ENCODE measurements at regions not wholly inside any gene's neighbourhood (a gene's known extent, or its start where the extent isn't known, plus 50 kb on each side); places are given as distances from the start of the nearest gene placed in this dataset.
"Not testable (repeated sequence)": the region's sequence is repeated elsewhere in the genome, so short reads cannot be mapped to it uniquely, and the experiment has no call there.

DNA sequence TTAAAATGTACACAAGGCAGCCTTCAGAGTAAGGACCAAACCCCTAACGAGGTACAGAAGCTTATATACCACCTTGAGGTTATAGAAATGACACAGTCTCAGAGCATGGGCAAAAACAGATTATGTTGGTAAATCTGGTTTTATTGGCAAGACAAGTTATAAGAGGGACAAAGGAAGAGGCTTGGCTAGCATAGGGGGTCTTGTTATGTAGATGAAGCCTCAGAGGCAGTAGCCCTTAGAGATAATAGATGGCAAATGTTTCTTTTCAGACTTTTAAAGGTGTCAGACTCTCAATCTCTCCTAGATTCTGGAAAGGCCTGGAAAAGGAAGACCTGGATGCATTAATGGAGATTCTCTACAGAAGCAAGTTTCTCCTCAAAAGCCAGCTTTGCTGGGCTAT lies 123.3 kb upstream of the ATXN1 start:
- DNase-seq (ENCODE audit: low spot score), result no peak
- intact Hi-C loops (cut with DNase I), result no loop called here

DNA sequence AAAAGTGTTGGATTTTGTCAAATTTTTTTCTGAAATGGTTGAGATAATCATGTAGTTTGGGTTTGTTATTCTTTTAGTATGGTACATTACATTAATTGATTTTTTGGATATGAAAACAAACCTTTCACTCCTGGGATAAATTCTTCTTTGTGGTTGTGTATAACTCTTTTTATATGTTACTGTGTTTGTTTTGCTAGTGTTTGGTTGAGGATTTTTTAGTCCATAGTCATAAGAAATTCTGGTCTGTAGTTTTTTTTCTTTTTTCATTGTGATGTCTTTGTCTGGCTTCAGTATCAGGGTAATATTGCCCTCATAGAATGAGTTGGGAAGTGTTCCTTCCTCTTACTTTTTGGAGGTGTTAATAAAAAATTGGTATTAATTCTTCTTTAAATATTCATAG lies 122.2 kb upstream of the ATXN1 start:
- intact Hi-C loops (cut with DNase I), result no loop called here
- no peak for DNase-seq (ENCODE audit: low spot score)

DNA sequence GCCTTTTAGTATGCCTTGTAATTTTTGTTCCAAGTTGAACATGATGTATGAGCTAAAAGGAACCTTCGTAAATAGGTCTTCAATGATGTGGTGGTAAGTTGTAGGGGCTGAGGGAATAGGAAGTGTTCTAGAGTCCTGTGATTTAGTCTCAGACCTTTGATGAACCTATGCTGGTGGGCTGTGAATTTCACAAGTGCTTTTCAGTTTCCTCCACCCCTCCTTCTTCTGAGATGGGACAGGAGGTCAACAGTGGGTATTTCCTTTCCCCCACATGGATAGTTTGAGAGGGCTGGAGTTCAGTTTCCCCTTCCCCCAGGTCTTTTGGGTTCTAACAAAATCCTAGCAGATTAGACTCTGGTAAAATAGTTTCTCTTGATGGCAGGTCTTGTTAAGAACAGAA lies 121.0 kb upstream of the ATXN1 start:
- DNase-seq (ENCODE audit: low spot score), result no peak
- intact Hi-C loops (cut with DNase I), result no loop called here

DNA sequence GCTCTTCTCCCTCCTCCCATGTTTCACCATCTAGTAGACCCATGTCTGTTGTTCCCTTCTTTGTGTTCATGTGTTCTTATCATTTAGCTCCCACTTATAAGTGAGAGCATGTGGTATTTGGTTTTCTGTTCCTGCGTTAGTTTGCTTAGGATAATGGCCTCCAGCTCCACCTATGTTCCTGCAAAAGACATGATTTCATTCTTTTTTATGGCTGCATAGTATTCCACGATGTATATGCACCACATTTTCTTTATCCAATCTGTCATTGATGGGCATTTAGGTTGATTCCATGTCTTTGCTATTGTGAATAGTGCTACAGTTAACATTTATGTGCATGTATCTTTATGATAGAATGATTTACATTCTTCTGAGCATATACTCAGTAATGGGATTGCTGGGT lies 115.6 kb upstream of the ATXN1 start:
- DNase-seq (ENCODE audit: low spot score); intact Hi-C loops (cut with DNase I): not testable (repeated sequence)

DNA sequence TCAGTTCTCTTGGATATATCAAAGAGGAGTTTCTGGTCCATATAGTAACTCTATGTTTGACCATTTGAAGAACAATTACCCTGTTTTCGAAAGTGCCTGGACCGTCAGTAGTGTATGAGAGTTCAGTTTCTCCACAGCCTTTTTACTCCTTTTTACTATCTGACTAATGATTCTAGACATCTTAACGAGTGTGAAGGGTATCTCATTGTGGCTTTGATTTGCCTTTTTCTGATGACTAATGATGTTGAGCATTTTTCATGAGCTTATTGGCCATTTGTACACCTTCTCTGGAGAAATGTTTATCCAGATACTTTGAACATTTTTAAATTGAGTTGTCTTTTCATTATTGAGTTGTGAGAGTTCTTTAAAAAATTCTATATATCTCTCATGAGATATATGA lies 114.9 kb upstream of the ATXN1 start:
- DNase-seq (ENCODE audit: low spot score), result no peak
- intact Hi-C loops (cut with DNase I), result no loop called here

DNA sequence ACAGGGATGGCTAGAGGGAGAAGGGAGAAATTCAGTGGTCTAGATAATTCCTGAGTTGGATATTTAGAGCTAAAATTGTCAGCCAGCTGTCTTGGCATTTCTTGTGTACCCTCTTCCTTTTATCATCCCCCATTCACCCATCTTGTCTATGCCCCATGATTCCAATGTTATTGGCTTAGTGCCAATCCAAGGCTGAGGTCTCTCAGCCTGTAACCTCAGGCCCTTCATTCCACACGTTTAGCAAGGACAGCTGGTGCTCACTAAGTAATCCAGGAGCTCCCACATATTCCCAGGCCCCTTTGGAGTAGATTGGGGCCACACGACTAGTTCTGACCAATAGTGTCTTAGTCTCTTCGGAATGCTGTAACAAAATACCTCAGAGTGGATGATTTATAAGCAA lies 112.4 kb upstream of the ATXN1 start:
- no peak for DNase-seq (ENCODE audit: low spot score)
- intact Hi-C loops (cut with DNase I), result no loop called here

DNA sequence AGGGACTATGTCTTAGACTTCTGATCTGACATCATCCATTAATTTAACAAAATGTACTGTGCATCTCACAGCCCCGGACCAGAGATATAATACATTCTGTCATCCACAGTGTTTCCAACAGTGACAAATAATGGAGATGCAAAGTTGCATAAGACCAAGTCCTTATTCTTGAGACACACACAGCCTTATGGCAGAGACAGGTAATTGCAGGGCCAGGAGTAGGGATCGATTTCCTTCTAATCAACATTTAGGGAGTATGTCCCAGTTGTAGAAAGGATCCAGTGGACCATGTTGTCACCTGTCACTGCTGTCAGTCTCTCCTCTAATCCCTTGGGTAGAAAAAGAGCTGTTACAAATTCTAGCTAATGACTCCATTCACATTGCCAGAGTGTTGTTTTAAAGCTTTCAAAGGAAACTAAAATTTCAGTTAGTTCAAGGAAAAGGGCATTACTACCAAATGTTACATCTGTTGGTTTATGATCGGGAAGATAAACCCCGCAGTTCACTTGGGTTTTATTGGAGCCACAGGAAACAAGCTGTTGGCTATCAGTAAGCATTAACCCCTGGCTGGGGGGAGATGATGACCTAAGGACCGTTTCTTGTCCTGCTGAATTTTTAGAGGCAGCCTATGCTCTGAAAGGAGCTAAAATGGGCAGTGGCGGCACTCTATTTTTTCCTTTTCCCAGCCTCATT lies 111.4 kb upstream of the ATXN1 start:
- intact Hi-C loops (cut with DNase I), result no loop called here
- DNase-seq (ENCODE audit: low spot score), result no peak

DNA sequence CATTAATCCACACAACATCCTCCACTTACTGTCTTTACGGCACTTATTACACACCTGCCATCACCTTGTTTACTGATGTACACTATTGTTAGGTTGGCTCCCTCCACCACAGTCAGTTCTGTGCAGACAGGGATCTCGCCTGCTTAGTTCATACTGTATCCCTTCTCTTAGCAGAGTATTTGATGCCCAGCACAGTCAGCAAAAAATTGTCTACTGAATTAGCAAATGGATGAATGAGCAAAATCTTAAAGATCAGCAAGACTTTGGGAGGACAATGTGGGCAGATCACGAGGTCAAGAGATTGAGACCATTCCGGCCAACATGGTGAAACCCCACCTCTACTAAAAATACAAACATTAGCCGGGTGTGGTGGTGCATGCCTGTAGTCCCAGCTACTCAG lies 109.8 kb upstream of the ATXN1 start:
- no peak for DNase-seq (ENCODE audit: low spot score)
- intact Hi-C loops (cut with DNase I), result no loop called here

DNA sequence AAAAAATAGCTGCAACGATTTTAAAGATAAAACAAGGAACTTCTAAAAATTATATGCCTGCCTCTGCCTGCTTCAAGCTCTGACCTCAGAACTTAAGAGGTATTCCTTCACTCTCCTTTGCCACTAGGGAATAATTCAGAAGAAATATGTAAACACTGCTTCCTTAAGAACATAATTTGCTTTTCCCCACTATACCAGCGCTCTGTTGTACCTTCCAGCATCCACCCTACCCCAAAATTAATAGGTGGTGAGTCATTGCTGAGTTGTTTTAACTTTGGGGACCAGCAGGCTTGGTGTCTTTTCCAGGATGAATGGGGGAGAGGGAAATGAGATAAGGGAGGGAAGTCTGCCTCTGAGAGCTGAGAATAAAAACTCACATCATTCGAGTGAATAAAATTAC lies 107.7 kb upstream of the ATXN1 start:
- no peak for DNase-seq (ENCODE audit: low spot score)
- intact Hi-C loops (cut with DNase I), result no loop called here

DNA sequence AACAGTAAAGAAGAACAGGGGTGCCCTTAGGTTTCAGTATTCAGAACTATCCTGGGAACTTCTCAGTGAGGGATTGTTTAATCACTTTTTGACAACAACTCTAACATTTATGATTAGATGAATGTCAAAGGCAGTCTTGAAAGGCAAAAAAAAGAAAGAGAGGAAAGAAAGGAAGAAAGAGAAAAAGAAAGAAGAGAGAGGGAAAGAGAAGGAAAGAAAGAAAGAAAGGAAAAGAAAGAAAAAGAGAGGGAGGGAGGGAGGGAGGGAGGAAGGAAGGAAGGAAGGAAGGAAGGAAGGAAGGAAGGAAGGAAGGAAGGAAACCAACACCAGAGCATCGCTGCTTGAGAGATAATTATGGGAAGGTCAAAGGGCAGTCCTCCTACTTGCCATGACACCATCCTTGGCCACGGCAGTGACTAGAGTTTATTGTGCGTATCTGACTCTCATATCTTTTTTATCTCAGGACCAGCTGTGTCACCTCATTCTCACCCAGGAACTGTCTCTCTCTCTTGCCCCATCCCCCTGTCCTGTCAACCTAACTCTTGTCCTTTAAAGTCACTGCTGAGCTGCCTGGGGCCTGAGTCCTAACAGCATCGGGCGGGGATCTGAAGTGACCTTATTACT lies 96.8 kb upstream of the ATXN1 start:
- DNase-seq (ENCODE audit: low spot score), result no peak
- intact Hi-C loops (cut with DNase I), result no loop called here

DNA sequence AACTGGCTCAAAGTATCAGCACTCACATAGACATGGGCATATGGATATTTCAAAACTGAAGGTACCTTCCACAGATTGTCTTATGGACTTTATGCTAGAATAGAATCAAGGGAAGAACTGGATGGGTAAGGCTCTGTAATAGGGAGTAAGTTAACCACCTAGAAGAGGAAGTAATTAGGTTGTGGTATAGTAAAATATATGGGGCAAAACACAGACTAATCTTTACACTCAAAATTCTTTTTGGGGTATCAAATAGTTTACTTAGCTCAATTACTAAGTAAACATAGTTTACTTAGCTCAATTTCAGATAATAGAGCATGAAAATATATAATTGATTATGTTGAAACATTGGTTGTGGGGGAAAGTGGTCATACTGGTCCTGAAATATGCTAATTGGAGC lies 94.2 kb upstream of the ATXN1 start:
- intact Hi-C loops (cut with DNase I), result no loop called here
- DNase-seq (ENCODE audit: low spot score), result no peak

DNA sequence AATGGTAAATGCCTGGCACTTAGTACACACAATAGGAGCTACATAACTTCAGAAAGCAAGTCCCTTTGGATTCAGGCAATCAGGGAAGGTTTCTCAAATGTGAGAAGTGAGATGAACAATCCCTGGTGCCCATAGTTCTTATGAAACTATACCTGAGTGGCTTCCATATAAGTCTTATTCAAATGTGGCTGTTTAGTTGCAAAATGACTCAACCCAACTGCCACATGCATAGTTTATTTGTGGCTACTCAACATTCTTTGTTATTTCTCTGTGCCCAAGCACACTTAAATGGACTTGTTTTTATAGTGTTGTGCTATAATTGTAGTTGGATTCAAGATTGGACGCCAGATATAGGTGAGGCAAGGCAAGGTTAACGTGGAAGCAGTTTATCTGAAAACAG lies 93.7 kb upstream of the ATXN1 start:
- intact Hi-C loops (cut with DNase I), result no loop called here
- no peak for DNase-seq (ENCODE audit: low spot score)

DNA sequence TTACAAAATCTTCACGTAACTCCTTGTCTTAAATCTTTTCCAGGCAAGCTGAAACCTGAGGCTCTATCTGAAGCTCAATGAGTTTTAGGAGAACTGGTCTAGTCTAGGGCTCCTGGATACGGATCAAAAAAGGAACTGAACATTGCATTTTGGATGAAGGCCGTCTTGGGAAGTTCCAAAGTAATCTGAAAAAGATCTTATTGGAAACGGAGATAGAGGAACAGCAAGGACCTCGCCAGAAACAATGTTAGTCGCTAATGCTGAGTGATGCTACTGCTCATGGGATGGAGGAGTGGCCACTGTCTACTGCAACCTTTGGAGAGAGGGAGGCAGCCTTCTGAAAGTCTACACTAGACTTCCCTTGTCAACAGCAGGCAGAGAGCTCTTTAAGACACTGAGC lies 91.4 kb upstream of the ATXN1 start:
- no peak for DNase-seq (ENCODE audit: low spot score)
- intact Hi-C loops (cut with DNase I), result no loop called here

DNA sequence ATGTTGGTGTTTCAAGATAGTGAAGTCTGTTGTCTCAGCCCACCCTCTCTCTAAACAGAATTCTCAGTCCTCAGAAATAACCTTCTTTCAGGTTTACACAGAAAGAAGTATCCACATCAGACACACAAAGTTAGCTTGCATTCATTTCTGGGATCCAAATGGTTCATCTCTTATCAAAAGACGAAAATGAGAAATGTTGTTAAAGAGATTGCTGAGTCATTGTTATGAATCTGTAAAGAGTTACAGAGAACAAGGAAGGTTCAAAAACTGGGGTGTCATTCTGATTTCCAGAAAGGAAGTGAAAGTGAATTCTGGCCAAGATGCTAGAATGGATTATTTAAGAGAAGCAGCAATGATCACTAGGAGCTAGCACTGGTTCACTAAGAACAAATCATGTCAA lies 90.5 kb upstream of the ATXN1 start:
- no peak for DNase-seq (ENCODE audit: low spot score)
- intact Hi-C loops (cut with DNase I), result no loop called here

DNA sequence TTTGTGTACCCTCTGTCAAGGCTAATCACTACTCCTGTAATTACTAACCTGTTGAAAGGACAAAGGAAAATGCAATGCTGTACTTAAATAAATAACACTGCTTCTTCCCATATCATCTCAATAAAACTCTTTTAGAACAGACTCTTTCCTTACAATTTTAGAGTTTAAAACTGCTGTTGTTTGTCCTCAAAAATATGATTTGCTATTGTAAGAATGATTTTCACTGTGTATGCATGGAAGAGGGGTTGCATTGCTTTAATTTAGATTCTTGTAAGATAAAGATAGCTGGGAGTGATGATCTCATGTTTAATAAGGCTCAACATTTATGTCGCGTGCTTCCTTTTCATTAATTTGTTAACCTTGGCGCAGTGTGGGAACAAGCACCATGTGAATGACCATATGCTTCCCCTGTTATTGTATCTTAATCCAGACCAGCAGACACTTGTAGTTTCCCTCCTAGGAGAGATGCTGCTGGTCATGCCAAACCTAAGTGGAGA lies 89.8 kb upstream of the ATXN1 start:
- intact Hi-C loops (cut with DNase I), result no loop called here

DNA sequence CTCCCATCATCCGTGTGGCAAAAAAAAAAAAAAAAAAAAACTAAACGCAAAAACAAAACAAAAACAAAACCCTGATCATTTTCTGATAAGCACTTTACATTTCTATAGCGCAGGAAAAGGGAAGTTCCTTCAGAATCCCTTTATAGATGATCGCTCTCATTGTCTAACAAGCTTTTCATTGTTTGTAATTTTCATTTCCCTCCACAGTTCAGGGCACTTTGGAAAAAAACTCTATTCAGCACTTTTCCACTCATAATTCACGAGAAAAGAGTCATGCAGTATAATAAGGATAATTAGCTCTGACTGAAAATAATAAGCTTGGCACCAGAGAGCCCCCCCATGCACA lies 89.4 kb upstream of the ATXN1 start:
- DNase-seq (ENCODE audit: low spot score), result no peak
- intact Hi-C loops (cut with DNase I), result no loop called here

More for the DNA sequence above, 89.8 kb upstream of the ATXN1 start:
- DNase-seq (ENCODE audit: low spot score), result no peak

DNA sequence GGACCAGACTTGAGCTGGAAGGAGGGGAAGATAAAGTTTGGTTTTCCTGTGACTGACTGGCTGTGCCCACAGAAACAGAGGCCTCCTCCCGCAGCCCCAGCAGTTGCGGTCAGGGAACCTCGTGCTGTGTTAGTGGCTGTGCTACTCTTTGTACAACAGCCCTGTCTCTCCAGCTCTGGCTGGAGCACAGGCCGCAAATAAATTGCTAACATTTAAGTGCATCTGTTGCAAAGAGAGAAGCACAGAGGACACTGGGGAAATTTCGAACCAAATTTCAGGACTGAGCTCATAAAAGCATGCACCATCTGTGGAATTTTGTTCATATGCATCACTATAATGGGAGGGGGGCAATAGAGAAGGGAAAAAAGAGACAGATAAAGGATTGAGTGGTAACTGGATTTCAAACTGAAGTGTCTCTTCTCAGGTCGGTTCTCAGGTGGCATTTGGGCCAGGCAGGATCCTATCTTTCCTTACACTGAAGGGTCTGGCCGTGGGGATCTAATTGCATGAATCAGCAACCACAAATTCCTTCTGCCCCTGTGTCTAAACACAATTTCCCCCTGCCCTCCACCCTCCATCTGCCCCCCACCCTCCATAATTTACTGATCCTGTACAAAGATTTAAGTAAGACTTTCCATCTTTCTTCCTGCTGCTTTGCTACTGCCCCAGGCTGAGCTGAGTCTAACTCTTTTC lies 88.9 kb upstream of the ATXN1 start:
- intact Hi-C loops (cut with DNase I), result no loop called here
- DNase-seq (ENCODE audit: low spot score), result no peak

DNA sequence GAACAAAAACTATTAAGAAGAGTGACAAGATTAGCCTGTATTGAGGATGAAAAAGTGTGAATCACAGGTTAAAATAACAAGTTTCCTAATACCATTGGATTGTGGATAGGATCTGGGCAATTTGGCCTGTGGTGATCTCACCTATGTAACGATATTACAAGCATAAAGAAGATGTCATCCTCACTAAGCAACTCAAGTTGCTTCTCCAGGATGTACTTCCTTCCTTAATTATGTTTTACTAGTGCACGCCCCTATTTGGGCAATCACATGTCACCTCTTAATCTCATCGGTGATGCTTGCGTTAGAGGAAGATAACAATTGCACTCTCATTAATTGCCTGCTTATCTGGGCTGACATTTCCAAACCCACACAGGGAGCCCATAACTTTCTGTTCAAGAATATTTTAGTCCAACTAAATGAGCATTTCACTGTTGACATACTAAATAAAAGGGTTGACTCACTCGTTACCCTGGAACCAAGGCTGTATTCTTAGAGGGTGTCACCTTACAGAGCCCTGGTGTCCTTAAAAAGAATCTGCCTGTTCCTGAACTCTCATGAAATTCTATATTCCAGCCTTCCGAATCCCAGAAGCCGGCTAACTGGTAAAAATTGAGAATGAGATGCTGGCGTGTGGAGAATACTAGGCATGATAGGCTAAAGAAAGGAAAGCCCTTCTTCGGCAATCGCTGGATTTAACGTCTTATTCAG lies 88.2 kb upstream of the ATXN1 start:
- intact Hi-C loops (cut with DNase I), result no loop called here
- no peak for DNase-seq (ENCODE audit: low spot score)

DNA sequence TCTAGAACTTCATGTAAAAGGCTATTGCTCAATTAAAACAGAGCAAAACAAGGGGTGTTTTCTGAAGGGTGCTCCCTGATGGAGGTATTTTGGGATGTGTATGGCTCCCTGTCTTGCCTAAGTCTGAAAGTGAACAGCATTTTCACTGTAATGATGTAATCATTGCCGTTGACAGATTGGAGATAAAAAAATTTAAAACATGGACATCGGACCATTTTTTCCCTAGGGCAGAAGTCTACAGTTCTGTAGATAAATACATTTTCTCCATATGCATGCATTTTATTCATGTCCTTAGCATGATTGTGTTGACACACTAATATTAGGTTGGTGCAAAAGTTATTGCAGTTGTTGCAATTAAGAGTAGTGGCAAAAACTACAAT lies 85.1 kb upstream of the ATXN1 start:
- intact Hi-C loops (cut with DNase I), result no loop called here
- no peak for DNase-seq (ENCODE audit: low spot score)

DNA sequence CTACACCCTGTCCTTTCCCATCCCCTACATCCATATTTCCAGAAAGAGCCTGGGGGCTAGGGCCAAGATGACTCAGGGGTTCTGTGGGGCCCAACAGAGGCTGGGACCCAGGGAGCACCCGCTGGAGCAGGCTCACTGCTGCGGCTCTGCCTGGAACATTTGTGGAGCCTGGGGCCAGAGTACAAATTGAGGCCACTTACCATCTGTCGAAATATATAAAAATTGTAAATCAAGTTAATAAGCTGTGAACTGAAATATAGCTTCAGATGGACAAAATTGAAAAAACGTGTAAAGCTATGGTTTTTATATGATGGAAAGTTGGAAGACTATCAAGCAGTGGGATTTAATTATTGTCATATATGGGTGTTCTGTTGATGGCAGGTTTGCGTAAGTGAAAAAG lies 82.9 kb upstream of the ATXN1 start:
- DNase-seq (ENCODE audit: low spot score), result no peak
- intact Hi-C loops (cut with DNase I), result no loop called here
